ENCODE measurements at regions not wholly inside any gene's neighbourhood (a gene's known extent, or its start where the extent isn't known, plus 50 kb on each side); places are given as distances from the start of the nearest gene placed in this dataset.

DNA sequence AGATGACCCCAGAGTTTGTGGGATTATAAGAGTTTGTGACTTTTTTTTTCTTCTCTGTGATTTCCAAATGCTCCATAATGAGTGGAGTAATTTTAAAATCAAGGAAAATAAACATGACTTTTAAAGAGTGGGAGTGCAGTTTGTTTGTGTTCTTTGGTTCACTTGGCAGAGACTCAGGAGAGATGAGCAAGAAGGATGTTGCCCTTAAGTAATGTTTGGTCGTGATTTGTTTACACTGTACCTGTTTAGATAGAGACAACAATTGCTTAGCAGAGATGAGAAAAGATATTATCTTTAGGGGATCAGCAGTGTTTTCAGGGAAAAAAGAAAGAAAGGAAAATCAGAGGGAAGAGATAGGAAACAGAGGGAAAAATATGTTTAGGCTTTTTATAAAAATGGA, 170.8 kb downstream of the ADSS2 start:
- no peak for ATAC-seq
- Histone ChIP-seq H3K4me1 (ENCODE audit: control insufficient read depth, insufficient read depth, low read length) (no peaks in the 10 kb centered on the region), H3K27me3 (ENCODE audit: control insufficient read depth, insufficient read depth, low read length) (no peaks in the 10 kb centered on the region), H3K27ac (ENCODE audit: low read length) (no peak overlapping the region), H3K36me3 (ENCODE audit: control insufficient read depth, insufficient read depth, low read length) (no peaks in the 10 kb centered on the region), H3K9me3 (ENCODE audit: control insufficient read depth, insufficient read depth, low read depth, low read length) (no peaks in the 10 kb centered on the region), H3K4me3 (ENCODE audit: low read depth in 2 of 2, low read length in 2 of 2) (no peak overlapping the region)
- POLR2A ChIA-PET = no interaction called here
- intact Hi-C loops (cut with micrococcal nuclease; ENCODE audit: unreplicated experiment) (no loop called here), in situ Hi-C loops (cut with HindIII; ENCODE audit: low pct_unique_long_range_greater_than_20kb, low sequenced_read_pairs) (no loop called here)
- CTCF ChIA-PET = interaction anchor here (1.0 kb wide), 1 partner anchor 19 kb away, joined by 3 read pairs; no protein-coding TSS in a partner anchor
- DNase-seq (ENCODE audit: low read depth, low spot score) = no peak
- BruUV-seq (replicated peaks) = no TSS peak
- TF ChIP-seq, protein P1, sequence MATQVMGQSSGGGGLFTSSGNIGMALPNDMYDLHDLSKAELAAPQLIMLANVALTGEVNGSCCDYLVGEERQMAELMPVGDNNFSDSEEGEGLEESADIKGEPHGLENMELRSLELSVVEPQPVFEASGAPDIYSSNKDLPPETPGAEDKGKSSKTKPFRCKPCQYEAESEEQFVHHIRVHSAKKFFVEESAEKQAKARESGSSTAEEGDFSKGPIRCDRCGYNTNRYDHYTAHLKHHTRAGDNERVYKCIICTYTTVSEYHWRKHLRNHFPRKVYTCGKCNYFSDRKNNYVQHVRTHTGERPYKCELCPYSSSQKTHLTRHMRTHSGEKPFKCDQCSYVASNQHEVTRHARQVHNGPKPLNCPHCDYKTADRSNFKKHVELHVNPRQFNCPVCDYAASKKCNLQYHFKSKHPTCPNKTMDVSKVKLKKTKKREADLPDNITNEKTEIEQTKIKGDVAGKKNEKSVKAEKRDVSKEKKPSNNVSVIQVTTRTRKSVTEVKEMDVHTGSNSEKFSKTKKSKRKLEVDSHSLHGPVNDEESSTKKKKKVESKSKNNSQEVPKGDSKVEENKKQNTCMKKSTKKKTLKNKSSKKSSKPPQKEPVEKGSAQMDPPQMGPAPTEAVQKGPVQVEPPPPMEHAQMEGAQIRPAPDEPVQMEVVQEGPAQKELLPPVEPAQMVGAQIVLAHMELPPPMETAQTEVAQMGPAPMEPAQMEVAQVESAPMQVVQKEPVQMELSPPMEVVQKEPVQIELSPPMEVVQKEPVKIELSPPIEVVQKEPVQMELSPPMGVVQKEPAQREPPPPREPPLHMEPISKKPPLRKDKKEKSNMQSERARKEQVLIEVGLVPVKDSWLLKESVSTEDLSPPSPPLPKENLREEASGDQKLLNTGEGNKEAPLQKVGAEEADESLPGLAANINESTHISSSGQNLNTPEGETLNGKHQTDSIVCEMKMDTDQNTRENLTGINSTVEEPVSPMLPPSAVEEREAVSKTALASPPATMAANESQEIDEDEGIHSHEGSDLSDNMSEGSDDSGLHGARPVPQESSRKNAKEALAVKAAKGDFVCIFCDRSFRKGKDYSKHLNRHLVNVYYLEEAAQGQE (IDR thresholded peaks at IDR 0.05; ENCODE audit: insufficient read depth in 1 of 2, low read depth in 2 of 2, low read length in 1 of 2) = no peak
- TF ChIP-seq POLR2AphosphoS5 (IDR thresholded peaks at IDR 0.05; ENCODE audit: low read depth, low read length) = no peak
- no peak for TF ChIP-seq SIN3A (IDR thresholded peaks at IDR 0.05; ENCODE audit: borderline replicate concordance, insufficient read depth, low read depth, low read length)
- TF ChIP-seq, protein P2, sequence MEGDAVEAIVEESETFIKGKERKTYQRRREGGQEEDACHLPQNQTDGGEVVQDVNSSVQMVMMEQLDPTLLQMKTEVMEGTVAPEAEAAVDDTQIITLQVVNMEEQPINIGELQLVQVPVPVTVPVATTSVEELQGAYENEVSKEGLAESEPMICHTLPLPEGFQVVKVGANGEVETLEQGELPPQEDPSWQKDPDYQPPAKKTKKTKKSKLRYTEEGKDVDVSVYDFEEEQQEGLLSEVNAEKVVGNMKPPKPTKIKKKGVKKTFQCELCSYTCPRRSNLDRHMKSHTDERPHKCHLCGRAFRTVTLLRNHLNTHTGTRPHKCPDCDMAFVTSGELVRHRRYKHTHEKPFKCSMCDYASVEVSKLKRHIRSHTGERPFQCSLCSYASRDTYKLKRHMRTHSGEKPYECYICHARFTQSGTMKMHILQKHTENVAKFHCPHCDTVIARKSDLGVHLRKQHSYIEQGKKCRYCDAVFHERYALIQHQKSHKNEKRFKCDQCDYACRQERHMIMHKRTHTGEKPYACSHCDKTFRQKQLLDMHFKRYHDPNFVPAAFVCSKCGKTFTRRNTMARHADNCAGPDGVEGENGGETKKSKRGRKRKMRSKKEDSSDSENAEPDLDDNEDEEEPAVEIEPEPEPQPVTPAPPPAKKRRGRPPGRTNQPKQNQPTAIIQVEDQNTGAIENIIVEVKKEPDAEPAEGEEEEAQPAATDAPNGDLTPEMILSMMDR (IDR thresholded peaks at IDR 0.05) = no peak
- TF ChIP-seq TCF7L2 (IDR thresholded peaks at IDR 0.05; ENCODE audit: low read depth, low read length) = no peak

DNA sequence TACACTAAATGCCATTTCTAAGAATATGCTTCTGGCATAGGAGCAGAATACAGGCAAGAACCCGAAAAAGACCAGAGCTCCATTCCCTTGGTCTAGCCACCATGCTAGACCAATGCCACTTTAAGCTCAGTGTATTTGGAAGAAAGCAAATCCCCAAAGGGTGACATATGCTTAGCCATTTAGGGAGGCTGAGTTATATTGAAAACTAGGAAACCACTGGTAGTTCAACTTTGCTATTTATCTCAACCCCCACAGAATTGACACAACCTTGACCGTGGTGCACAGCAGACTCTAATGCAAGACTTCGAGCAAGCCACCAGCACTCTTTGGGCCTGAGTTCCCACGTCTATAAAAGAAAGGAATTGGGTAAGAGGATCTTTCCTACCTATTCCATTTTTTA, 167.9 kb downstream of the ADSS2 start:
- H3K27me3 ChIP-seq (ENCODE audit: control insufficient read depth, insufficient read depth, low read length) = no peaks in the 10 kb centered on the region
- no peaks in the 10 kb centered on the region for H3K36me3 ChIP-seq (ENCODE audit: control insufficient read depth, insufficient read depth, low read length)
- no peak for TF ChIP-seq TCF7L2 (IDR thresholded peaks at IDR 0.05; ENCODE audit: low read depth, low read length)
- no peak for TF ChIP-seq POLR2AphosphoS5 (IDR thresholded peaks at IDR 0.05; ENCODE audit: low read depth, low read length)
- TF ChIP-seq, protein P1 (IDR thresholded peaks at IDR 0.05; ENCODE audit: insufficient read depth in 1 of 2, low read depth in 2 of 2, low read length in 1 of 2) = no peak
- TF ChIP-seq SIN3A (IDR thresholded peaks at IDR 0.05; ENCODE audit: borderline replicate concordance, insufficient read depth, low read depth, low read length) = no peak
- TF ChIP-seq, protein P2 (IDR thresholded peaks at IDR 0.05) = no peak
- no peaks in the 10 kb centered on the region for H3K9me3 ChIP-seq (ENCODE audit: control insufficient read depth, insufficient read depth, low read depth, low read length)
- no peak overlapping the region for H3K4me3 ChIP-seq (ENCODE audit: low read depth in 2 of 2, low read length in 2 of 2)
- no peak overlapping the region for H3K27ac ChIP-seq (ENCODE audit: low read length)
- DNase-seq (ENCODE audit: low read depth, low spot score) = no peak
- no TSS peak for BruUV-seq (replicated peaks)
- POLR2A ChIA-PET = no interaction called here
- ATAC-seq = no peak
- no peaks in the 10 kb centered on the region for H3K4me1 ChIP-seq (ENCODE audit: control insufficient read depth, insufficient read depth, low read length)
- CTCF ChIA-PET = no interaction called here
- intact Hi-C loops (cut with micrococcal nuclease; ENCODE audit: unreplicated experiment) (no loop called here), in situ Hi-C loops (cut with HindIII; ENCODE audit: low pct_unique_long_range_greater_than_20kb, low sequenced_read_pairs) (no loop called here)

Data from Panc1 (cell line).